Transverse colon (tissue), 4 donors: ENCODE measurements at regions not wholly inside any gene's neighbourhood (a gene's known extent, or its start where the extent isn't known, plus 50 kb on each side); places are given as distances from the start of the nearest gene placed in this dataset.

Source experiments
- EP300 ChIP-seq: sonication (generic); formaldehyde crosslinking; IDR thresholded peaks from one replicate; pipeline ENCODE4 v1.6.1; 2017; ENCODE audit warnings: antibody characterized with exemption, low read depth
- POLR2A ChIP-seq: fragments of 450-650 bp; IDR thresholded peaks from one replicate; pipeline ENCODE4 v1.6.1; 2016; ENCODE audit warnings: antibody characterized with exemption, mild to moderate bottlenecking, moderate library complexity
- POLR2AphosphoS5 ChIP-seq, 3 donors: sonication (generic); formaldehyde crosslinking; IDR thresholded peaks; one replicate each; pipeline ENCODE4 v1.6.1; 2016; ENCODE audit warnings: antibody characterized with exemption in 3 of 3
- TF ChIP-seq, protein P1 (sequence below), 5 experiments: fragments of 200-600 bp in 3 of 5; fragments of 450-650 bp in 2 of 5; sonication (generic) in 3 of 5; IDR thresholded peaks; 1 replicate in 2 of 5; 2 replicates in 3 of 5; pipeline ENCODE4 v1.5.1; 2016 to 2017; ENCODE audit warnings: antibody characterized with exemption in 5 of 5, inconsistent platforms in 3 of 5, mild to moderate bottlenecking in 2 of 5, moderate library complexity in 1 of 5

DNA sequence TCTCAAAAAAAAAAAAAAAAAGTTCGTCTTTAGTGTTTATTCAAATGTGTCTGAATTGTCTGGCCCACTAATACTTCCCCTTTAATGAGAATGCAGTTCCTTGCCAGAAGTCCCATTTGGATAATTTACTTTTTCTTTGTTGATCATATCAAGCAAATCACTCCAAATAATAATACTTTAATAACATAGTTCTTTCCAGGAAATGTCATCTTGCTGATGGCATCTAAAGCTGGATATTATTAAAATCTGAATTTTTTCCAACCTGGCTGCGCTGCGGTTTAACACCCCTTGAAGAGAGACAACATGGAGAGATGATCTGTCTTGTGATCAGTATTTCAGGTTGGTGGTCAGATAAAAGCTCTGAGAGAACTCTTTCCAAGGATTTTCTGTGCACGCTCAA is 111.2 kb upstream of the CNKSR3 start:
- TF ChIP-seq, protein P1, sequence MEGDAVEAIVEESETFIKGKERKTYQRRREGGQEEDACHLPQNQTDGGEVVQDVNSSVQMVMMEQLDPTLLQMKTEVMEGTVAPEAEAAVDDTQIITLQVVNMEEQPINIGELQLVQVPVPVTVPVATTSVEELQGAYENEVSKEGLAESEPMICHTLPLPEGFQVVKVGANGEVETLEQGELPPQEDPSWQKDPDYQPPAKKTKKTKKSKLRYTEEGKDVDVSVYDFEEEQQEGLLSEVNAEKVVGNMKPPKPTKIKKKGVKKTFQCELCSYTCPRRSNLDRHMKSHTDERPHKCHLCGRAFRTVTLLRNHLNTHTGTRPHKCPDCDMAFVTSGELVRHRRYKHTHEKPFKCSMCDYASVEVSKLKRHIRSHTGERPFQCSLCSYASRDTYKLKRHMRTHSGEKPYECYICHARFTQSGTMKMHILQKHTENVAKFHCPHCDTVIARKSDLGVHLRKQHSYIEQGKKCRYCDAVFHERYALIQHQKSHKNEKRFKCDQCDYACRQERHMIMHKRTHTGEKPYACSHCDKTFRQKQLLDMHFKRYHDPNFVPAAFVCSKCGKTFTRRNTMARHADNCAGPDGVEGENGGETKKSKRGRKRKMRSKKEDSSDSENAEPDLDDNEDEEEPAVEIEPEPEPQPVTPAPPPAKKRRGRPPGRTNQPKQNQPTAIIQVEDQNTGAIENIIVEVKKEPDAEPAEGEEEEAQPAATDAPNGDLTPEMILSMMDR (IDR thresholded peaks at IDR 0.05): no peak
- no peak for TF ChIP-seq POLR2A
- no peak for TF ChIP-seq POLR2AphosphoS5 (IDR thresholded peaks at IDR 0.05)
- TF ChIP-seq EP300: no peak
